ENCODE measurements at regions not wholly inside any gene's neighbourhood (a gene's known extent, or its start where the extent isn't known, plus 50 kb on each side); places are given as distances from the start of the nearest gene placed in this dataset.
A peak's percentile ranks its signal among the peaks of the same experiment; 100 is the strongest.

GRCh38 chr3:19046440-19046839 is 101.9 kb upstream of the KCNH8 start:
- peak; percentile 30 for TF ChIP-seq CTCF (IDR thresholded peaks at IDR 0.05; ENCODE audit: poor library complexity, severe bottlenecking)
- Histone ChIP-seq H3K9me3 (ENCODE audit: severe bottlenecking) (no peaks in the 10 kb centered on the region), H3K4me1 (ENCODE audit: insufficient read depth, poor library complexity, severe bottlenecking) (no peaks in the 10 kb centered on the region), H3K36me3 (ENCODE audit: low read depth) (no peaks in the 10 kb centered on the region), H3K27ac (ENCODE audit: poor library complexity, severe bottlenecking) (no peak overlapping the region), H3K4me3 (ENCODE audit: severe bottlenecking) (no peak overlapping the region), H3K27me3 (ENCODE audit: insufficient read depth, poor library complexity, severe bottlenecking) (no peaks in the 10 kb centered on the region)
- no peak for DNase-seq (ENCODE audit: low spot score)
- ATAC-seq (ENCODE audit: low read depth): no peak

GRCh38 chr3:19030522-19030839 is 117.8 kb upstream of the KCNH8 start:
- no peak overlapping the region for H3K27ac ChIP-seq (ENCODE audit: poor library complexity, severe bottlenecking)
- no peaks in the 10 kb centered on the region for H3K9me3 ChIP-seq (ENCODE audit: severe bottlenecking)
- H3K4me3 ChIP-seq (ENCODE audit: severe bottlenecking): no peak overlapping the region
- H3K4me1 ChIP-seq (ENCODE audit: insufficient read depth, poor library complexity, severe bottlenecking): no peaks in the 10 kb centered on the region
- no peaks in the 10 kb centered on the region for H3K27me3 ChIP-seq (ENCODE audit: insufficient read depth, poor library complexity, severe bottlenecking)
- ATAC-seq (ENCODE audit: low read depth): no peak
- H3K36me3 ChIP-seq (ENCODE audit: low read depth): no peaks in the 10 kb centered on the region
- DNase-seq (ENCODE audit: low spot score): no peak
- TF ChIP-seq CTCF (IDR thresholded peaks at IDR 0.05; ENCODE audit: poor library complexity, severe bottlenecking): no peak

- H3K4me3 ChIP-seq (ENCODE audit: severe bottlenecking): no peak overlapping the region
- no peak for TF ChIP-seq CTCF (IDR thresholded peaks at IDR 0.05; ENCODE audit: poor library complexity, severe bottlenecking)
- H3K36me3 ChIP-seq (ENCODE audit: low read depth): no peaks in the 10 kb centered on the region
- no peaks in the 10 kb centered on the region for H3K4me1 ChIP-seq (ENCODE audit: insufficient read depth, poor library complexity, severe bottlenecking)
- DNase-seq (ENCODE audit: low spot score) (no peak), ATAC-seq (ENCODE audit: low read depth) (peak; percentile 41; the same call in 1 of the 3 replicates)
- no peaks in the 10 kb centered on the region for H3K9me3 ChIP-seq (ENCODE audit: severe bottlenecking)
- no peak overlapping the region for H3K27ac ChIP-seq (ENCODE audit: poor library complexity, severe bottlenecking)
- no peaks in the 10 kb centered on the region for H3K27me3 ChIP-seq (ENCODE audit: insufficient read depth, poor library complexity, severe bottlenecking)
Observed at GRCh38 chr3:19029837-19030521, 118.3 kb upstream of the KCNH8 start.

- ATAC-seq (ENCODE audit: low read depth): no peak
- no peaks in the 10 kb centered on the region for H3K36me3 ChIP-seq (ENCODE audit: low read depth)
Observed at GRCh38 chr3:19025441-19025840, 122.9 kb upstream of the KCNH8 start.

More at GRCh38 chr3:19025441-19025840, 122.9 kb upstream of the KCNH8 start:
- Histone ChIP-seq H3K4me3 (ENCODE audit: severe bottlenecking) (no peak overlapping the region), H3K27me3 (ENCODE audit: insufficient read depth, poor library complexity, severe bottlenecking) (no peaks in the 10 kb centered on the region), H3K27ac (ENCODE audit: poor library complexity, severe bottlenecking) (no peak overlapping the region), H3K4me1 (ENCODE audit: insufficient read depth, poor library complexity, severe bottlenecking) (no peaks in the 10 kb centered on the region), H3K9me3 (ENCODE audit: severe bottlenecking) (no peaks in the 10 kb centered on the region)
- no peak for TF ChIP-seq CTCF (IDR thresholded peaks at IDR 0.05; ENCODE audit: poor library complexity, severe bottlenecking)
- no peak for DNase-seq (ENCODE audit: low spot score)

Data from RWPE2 (cell line).